Activated CD8-positive, alpha-beta T cell treated with anti-CD3 and anti-CD28 coated beads, Interleukin-2, amount 10 ng/mL, durations not matched to agents 7 days and 5 days (primary cell): ENCODE measurements at regions not wholly inside any gene's neighbourhood (a gene's known extent, or its start where the extent isn't known, plus 50 kb on each side); places are given as distances from the start of the nearest gene placed in this dataset.
A peak's percentile ranks its signal among the peaks of the same experiment; 100 is the strongest.

ENCODE experiments used
- ATAC-seq: fragments of 150-1000 bp; cut with Tn5 transposase; one replicate; pipeline ENCODE4 v1.10.0; 2021; ENCODE audit warnings: moderate library complexity
- CTCF ChIA-PET: fragments of 350-600 bp; sonication (Branson Sonifier 250); formaldehyde crosslinking; loops from one replicate; lab custom pipeline; 2021; ENCODE audit warnings: antibody characterized with exemption; lab: Charles Lee
- POLR2A ChIA-PET: fragments of 350-600 bp; sonication (Branson Sonifier 250); formaldehyde crosslinking; loops from one replicate; lab custom pipeline; 2021; ENCODE audit warnings: antibody characterized with exemption; lab: Charles Lee
- DNase-seq: peaks from one replicate; pipeline ENCODE4 v3.0.0-alpha.2; 2020
- H3K27ac Mint-ChIP-seq: one replicate; pipeline ENCODE4 v1.8.0; 2021; ENCODE audit warnings: mild to moderate bottlenecking, mixed read lengths
- H3K27me3 Mint-ChIP-seq: one replicate; pipeline ENCODE4 v1.8.0; 2021; ENCODE audit warnings: low read depth, mixed read lengths
- H3K36me3 Mint-ChIP-seq: one replicate; pipeline ENCODE4 v1.8.0; 2021; ENCODE audit warnings: low read depth, mixed read lengths
- H3K4me1 Mint-ChIP-seq: one replicate; pipeline ENCODE4 v1.8.0; 2021; ENCODE audit warnings: low read depth, mixed read lengths
- H3K4me3 Mint-ChIP-seq: one replicate; pipeline ENCODE4 v1.8.0; 2021; ENCODE audit warnings: mild to moderate bottlenecking, mixed read lengths
- H3K9me3 Mint-ChIP-seq: one replicate; pipeline ENCODE4 v1.8.0; 2022; ENCODE audit warnings: mixed read lengths; ENCODE audit not compliant: insufficient read depth

DNA sequence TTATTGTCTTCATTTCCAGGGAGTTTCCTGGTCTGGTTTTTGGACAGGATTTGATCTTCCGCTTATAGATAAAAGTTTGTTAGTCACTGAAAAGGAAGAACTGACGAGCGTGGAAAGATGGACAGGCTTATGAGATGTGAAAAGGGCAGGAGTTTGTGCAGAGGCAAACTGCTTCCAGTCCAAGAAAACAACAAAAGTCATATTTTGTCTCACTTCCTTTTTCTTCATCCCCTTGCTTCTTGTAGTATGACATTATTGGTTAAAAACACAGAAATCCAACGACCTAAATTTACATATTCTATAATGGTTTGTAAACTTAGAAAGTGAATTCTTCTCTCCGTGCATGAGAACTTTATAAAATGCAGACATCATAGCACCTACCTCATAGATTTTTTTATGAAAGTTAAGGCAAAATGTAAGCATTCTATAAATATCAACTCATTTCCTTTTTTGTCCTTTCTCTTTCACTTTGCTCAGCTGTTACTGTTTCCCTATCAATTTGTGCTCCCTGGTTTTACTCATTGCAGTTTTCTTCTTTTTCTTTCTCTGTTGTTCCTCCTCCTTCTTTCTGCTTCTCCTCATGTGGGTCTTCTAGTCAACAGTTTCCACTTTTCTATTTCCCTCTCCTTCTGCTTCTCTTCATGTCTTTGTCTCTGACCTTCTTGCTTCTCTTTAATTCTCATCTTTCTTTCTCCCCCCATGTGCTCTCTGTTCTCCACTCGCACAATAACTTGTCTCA is 370.2 kb downstream of the ARL4A start:
- CTCF ChIA-PET, result no interaction called here

GRCh38 chr7:13060173-13060572 is 372.7 kb downstream of the ARL4A start:
- ChIA-PET CTCF (interaction anchor here (1.2 kb wide), 1 partner anchor 42 kb away, joined by 3 read pairs; no protein-coding TSS in a partner anchor), POLR2A (no interaction called here)
- DNase-seq, result no peak
- H3K4me3 Mint-ChIP-seq, result no peak overlapping the region
- ATAC-seq, result no peak
- H3K9me3 Mint-ChIP-seq, result no peaks in the 10 kb centered on the region
- H3K27ac Mint-ChIP-seq, result no peak overlapping the region
- peaks cover 16% of the 10 kb centered on the region for H3K4me1 Mint-ChIP-seq
- H3K36me3 Mint-ChIP-seq, result peaks cover 1% of the 10 kb centered on the region
- H3K27me3 Mint-ChIP-seq, result peaks cover 2% of the 10 kb centered on the region

More for the DNA sequence above, 370.2 kb downstream of the ARL4A start:
- Mint-ChIP-seq H3K27ac (peak overlapping the region; percentile 78), H3K4me3 (peak overlapping the region; percentile 48), H3K9me3 (no peaks in the 10 kb centered on the region), H3K36me3 (peaks cover 1% of the 10 kb centered on the region), H3K4me1 (peaks cover 16% of the 10 kb centered on the region), H3K27me3 (no peaks in the 10 kb centered on the region)
- POLR2A ChIA-PET, result interaction anchor here (0.7 kb wide), 1 partner anchor 92 kb away, joined by 3 read pairs; no protein-coding TSS in a partner anchor
- no peak for ATAC-seq
- no peak for DNase-seq

- CTCF ChIA-PET, result interaction anchor here (1.2 kb wide), 1 partner anchor 43 kb away, joined by 3 read pairs; no protein-coding TSS in a partner anchor
- Mint-ChIP-seq H3K4me3 (no peak overlapping the region), H3K4me1 (peaks cover 12% of the 10 kb centered on the region), H3K9me3 (no peaks in the 10 kb centered on the region), H3K27me3 (peaks cover 2% of the 10 kb centered on the region), H3K36me3 (peaks cover 1% of the 10 kb centered on the region), H3K27ac (no peak overlapping the region)
- ATAC-seq (no peak), DNase-seq (no peak)
- POLR2A ChIA-PET, result no interaction called here
Measured at GRCh38 chr7:13061115-13061514, 373.7 kb downstream of the ARL4A start.

GRCh38 chr7:13062631-13063030 is 375.2 kb downstream of the ARL4A start:
- Mint-ChIP-seq H3K27ac (no peak overlapping the region), H3K9me3 (no peaks in the 10 kb centered on the region), H3K27me3 (peaks cover 2% of the 10 kb centered on the region), H3K36me3 (no peaks in the 10 kb centered on the region), H3K4me3 (no peak overlapping the region), H3K4me1 (peaks cover 5% of the 10 kb centered on the region)
- ATAC-seq, result no peak
- ChIA-PET POLR2A (no interaction called here), CTCF (interaction anchor here (1.1 kb wide), 1 partner anchor 59 kb away, joined by 3 read pairs; no protein-coding TSS in a partner anchor)
- DNase-seq, result no peak

GRCh38 chr7:13067036-13067435 is 379.6 kb downstream of the ARL4A start:
- Mint-ChIP-seq H3K4me1 (no peaks in the 10 kb centered on the region), H3K9me3 (no peaks in the 10 kb centered on the region), H3K36me3 (no peaks in the 10 kb centered on the region), H3K27me3 (peaks cover 2% of the 10 kb centered on the region), H3K27ac (no peak overlapping the region), H3K4me3 (no peak overlapping the region)
- ATAC-seq (no peak), DNase-seq (no peak)
- CTCF ChIA-PET, result no interaction called here
- POLR2A ChIA-PET, result no interaction called here

DNA sequence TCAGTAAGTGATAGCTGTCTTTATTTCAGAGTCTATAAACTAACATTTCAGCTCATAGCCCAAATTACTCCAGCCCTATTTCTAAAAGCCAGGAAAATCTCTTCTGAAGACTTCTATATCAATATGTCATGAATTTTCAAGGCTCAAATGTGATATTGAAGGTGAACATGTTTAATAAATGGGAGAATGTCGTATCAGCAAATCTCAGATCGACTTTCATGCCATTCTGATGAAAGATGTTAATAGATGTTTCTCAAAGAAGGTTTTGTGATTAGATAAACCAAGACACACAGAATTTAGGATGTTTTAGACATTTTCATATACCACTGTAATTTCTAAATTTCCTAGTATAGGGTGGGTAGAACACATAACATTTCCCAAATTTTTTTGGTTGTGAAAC is 380.6 kb downstream of the ARL4A start:
- no peaks in the 10 kb centered on the region for H3K4me1 Mint-ChIP-seq
- no peaks in the 10 kb centered on the region for H3K36me3 Mint-ChIP-seq
- ATAC-seq, result no peak
- H3K4me3 Mint-ChIP-seq, result no peak overlapping the region
- DNase-seq, result no peak
- POLR2A ChIA-PET, result no interaction called here
- H3K27me3 Mint-ChIP-seq, result peaks cover 2% of the 10 kb centered on the region
- H3K9me3 Mint-ChIP-seq, result no peaks in the 10 kb centered on the region
- CTCF ChIA-PET, result no interaction called here
- no peak overlapping the region for H3K27ac Mint-ChIP-seq

- Mint-ChIP-seq H3K36me3 (no peaks in the 10 kb centered on the region), H3K4me3 (no peak overlapping the region), H3K9me3 (no peaks in the 10 kb centered on the region), H3K27ac (no peak overlapping the region), H3K4me1 (no peaks in the 10 kb centered on the region), H3K27me3 (no peaks in the 10 kb centered on the region)
- no peak for DNase-seq
- ChIA-PET POLR2A (no interaction called here), CTCF (no interaction called here)
- ATAC-seq, result no peak
Measured at GRCh38 chr7:13069841-13070240, 382.4 kb downstream of the ARL4A start.

DNA sequence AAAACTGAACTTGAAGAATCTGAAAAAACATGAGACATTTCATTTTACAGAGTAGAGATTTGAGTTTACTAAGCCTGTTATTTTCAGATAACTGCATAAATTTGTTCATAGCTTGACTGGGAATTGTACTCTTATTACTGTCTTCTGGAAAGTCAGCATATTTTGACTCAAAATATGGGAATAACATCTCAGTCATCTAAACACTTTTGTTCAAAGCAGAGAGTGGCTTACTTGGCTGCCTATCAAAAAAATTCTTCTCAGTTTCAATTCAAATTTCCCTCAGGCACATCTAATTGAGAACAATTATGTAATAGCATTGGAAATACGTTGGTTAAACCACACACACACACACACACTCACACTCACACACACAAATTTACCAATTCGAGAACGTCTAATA is 384.6 kb downstream of the ARL4A start:
- ATAC-seq (no peak), DNase-seq (no peak)
- H3K4me1 Mint-ChIP-seq, result no peaks in the 10 kb centered on the region
- no peak overlapping the region for H3K4me3 Mint-ChIP-seq
- H3K9me3 Mint-ChIP-seq, result no peaks in the 10 kb centered on the region
- POLR2A ChIA-PET, result no interaction called here
- no peaks in the 10 kb centered on the region for H3K36me3 Mint-ChIP-seq
- H3K27ac Mint-ChIP-seq, result no peak overlapping the region
- H3K27me3 Mint-ChIP-seq, result no peaks in the 10 kb centered on the region
- CTCF ChIA-PET, result no interaction called here

- no peaks in the 10 kb centered on the region for H3K27me3 Mint-ChIP-seq
- ATAC-seq (no peak), DNase-seq (no peak)
- CTCF ChIA-PET, result no interaction called here
- no peaks in the 10 kb centered on the region for H3K4me1 Mint-ChIP-seq
- H3K36me3 Mint-ChIP-seq, result no peaks in the 10 kb centered on the region
- H3K27ac Mint-ChIP-seq, result no peak overlapping the region
- H3K4me3 Mint-ChIP-seq, result no peak overlapping the region
- no peaks in the 10 kb centered on the region for H3K9me3 Mint-ChIP-seq
- POLR2A ChIA-PET, result no interaction called here
Measured at GRCh38 chr7:13077466-13077865, 390.0 kb downstream of the ARL4A start.

GRCh38 chr7:13078105-13078504 is 390.7 kb downstream of the ARL4A start:
- no peak overlapping the region for H3K4me3 Mint-ChIP-seq
- H3K4me1 Mint-ChIP-seq, result no peaks in the 10 kb centered on the region
- H3K27me3 Mint-ChIP-seq, result no peaks in the 10 kb centered on the region
- DNase-seq, result no peak
- H3K27ac Mint-ChIP-seq, result no peak overlapping the region
- H3K36me3 Mint-ChIP-seq, result no peaks in the 10 kb centered on the region
- ChIA-PET CTCF (no interaction called here), POLR2A (no interaction called here)
- H3K9me3 Mint-ChIP-seq, result no peaks in the 10 kb centered on the region
- ATAC-seq, result no peak

DNA sequence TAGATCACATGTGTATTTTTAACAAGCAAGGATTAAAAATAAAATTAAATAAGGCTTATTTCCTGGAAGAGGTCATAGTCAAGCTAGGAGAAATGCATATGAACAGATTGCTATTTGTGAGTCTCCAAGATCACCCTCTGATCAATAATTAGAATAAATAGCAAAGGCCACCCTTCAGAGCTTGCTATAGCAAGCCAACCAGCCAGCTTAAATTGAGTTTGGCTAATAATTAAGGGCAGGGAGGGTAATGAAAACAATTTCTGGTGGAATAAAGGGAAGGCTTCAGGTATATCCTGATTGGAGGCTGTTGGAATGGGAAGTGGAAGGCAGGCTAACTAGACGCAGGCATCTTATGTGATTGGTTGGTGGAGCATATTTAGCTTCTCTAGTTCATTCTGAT is 403.5 kb downstream of the ARL4A start:
- no peaks in the 10 kb centered on the region for H3K36me3 Mint-ChIP-seq
- no peaks in the 10 kb centered on the region for H3K27me3 Mint-ChIP-seq
- DNase-seq (no peak), ATAC-seq (no peak)
- H3K27ac Mint-ChIP-seq, result no peak overlapping the region
- no peak overlapping the region for H3K4me3 Mint-ChIP-seq
- POLR2A ChIA-PET, result no interaction called here
- no peaks in the 10 kb centered on the region for H3K4me1 Mint-ChIP-seq
- CTCF ChIA-PET, result interaction anchor here (0.6 kb wide), 1 partner anchor 956 kb away, joined by 3 read pairs; no protein-coding TSS in a partner anchor
- H3K9me3 Mint-ChIP-seq, result no peaks in the 10 kb centered on the region

DNA sequence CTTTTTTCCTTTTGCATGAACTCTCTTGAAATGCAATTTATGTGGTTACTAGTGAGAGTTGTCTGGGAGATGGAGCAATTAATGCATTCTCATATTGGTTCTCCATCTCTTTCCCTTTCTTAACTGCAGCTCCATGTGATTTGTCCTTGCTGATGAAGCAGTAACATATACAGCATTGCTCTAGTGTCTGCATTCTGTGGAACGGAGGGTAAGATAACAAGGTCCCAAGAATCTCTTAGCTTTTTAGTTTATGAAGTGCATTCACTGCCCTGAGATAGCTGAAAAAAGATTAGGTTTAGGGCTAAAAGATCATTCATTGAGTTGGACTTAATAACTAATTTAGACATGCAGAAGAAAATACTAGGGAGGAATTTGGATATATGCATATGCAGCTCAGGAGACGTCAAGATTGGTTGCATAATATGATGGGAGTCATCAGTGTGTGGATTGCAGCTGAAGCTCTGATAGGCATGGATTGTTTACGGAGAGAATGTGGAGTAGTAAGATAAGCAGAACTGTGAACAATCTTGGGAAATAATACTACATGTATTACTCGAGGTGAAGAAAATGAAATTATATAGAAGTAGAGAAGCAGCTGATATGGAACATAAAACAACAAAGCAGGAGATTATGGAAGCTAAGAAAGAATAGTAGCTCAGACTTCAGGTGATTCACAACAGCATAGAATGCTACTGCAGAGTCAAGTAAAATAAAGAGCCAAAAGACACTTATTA is 404.7 kb downstream of the ARL4A start:
- no peaks in the 10 kb centered on the region for H3K36me3 Mint-ChIP-seq
- H3K27ac Mint-ChIP-seq, result no peak overlapping the region
- ChIA-PET CTCF (no interaction called here), POLR2A (no interaction called here)
- no peaks in the 10 kb centered on the region for H3K27me3 Mint-ChIP-seq
- no peak for DNase-seq
- no peaks in the 10 kb centered on the region for H3K4me1 Mint-ChIP-seq
- no peak overlapping the region for H3K4me3 Mint-ChIP-seq
- no peak for ATAC-seq
- no peaks in the 10 kb centered on the region for H3K9me3 Mint-ChIP-seq
